Liver (tissue), 8 donors: ENCODE measurements at regions not wholly inside any gene's neighbourhood (a gene's known extent, or its start where the extent isn't known, plus 50 kb on each side); places are given as distances from the start of the nearest gene placed in this dataset.

Experiments
- DNase-seq: peaks from one replicate; pipeline ENCODE4 v3.0.0-alpha.2; 2017; ENCODE audit warnings: low spot score
- H3K27ac ChIP-seq, 2 donors: one replicate each; pipeline ENCODE4 v1.7.0; 2013; ENCODE audit warnings: inconsistent platforms in 2 of 2, low read length in 2 of 2, control low read depth in 1 of 2, low read depth in 1 of 2, mild to moderate bottlenecking in 1 of 2
- H3K27me3 ChIP-seq, 4 donors: one replicate each; pipeline versions ENCODE4 v1.6.1 to v1.7.0; 2013; ENCODE audit warnings: low read length in 3 of 4, inconsistent platforms in 1 of 4, mild to moderate bottlenecking in 1 of 4, moderate library complexity in 1 of 4; ENCODE audit not compliant: control insufficient read depth in 4 of 4, insufficient read depth in 4 of 4
- H3K36me3 ChIP-seq, 4 donors: one replicate each; pipeline versions ENCODE4 v1.6.1 to v1.7.0; 2013; ENCODE audit warnings: low read length in 3 of 4, mild to moderate bottlenecking in 3 of 4, low read depth in 1 of 4, moderate library complexity in 1 of 4; ENCODE audit not compliant: control insufficient read depth in 4 of 4, insufficient read depth in 3 of 4
- H3K4me1 ChIP-seq, 4 donors: one replicate each; pipeline versions ENCODE4 v1.6.1 to v1.7.0; 2013; ENCODE audit warnings: low read length in 3 of 4, mild to moderate bottlenecking in 3 of 4, moderate library complexity in 1 of 4; ENCODE audit not compliant: control insufficient read depth in 4 of 4, insufficient read depth in 4 of 4
- H3K4me3 ChIP-seq, 3 donors: one replicate each; pipeline versions ENCODE4 v1.6.1 to v1.7.0; 2013; ENCODE audit warnings: low read length in 3 of 3, control low read depth in 1 of 3, low read depth in 1 of 3, mild to moderate bottlenecking in 1 of 3
- H3K9ac ChIP-seq, 2 donors: one replicate each; pipeline ENCODE4 v1.7.0; 2013; ENCODE audit warnings: low read length in 2 of 2, mild to moderate bottlenecking in 2 of 2, moderate library complexity in 2 of 2, control low read depth in 1 of 2, low read depth in 1 of 2
- H3K9me3 ChIP-seq, 4 donors: one replicate each; pipeline versions ENCODE4 v1.6.1 to v1.7.0; 2013; ENCODE audit warnings: low read length in 3 of 4; ENCODE audit not compliant: control insufficient read depth in 4 of 4
- ATF3 ChIP-seq: IDR thresholded peaks from 2 replicates; pipeline ENCODE4 v1.6.1; 2016; ENCODE audit warnings: antibody characterized with exemption
- CTCF ChIP-seq: fragments of 150-350 bp; IDR thresholded peaks from 2 replicates; pipeline ENCODE4 v1.5.1; 2017; ENCODE audit warnings: improper control_type of control experiment, low read depth, low read length; ENCODE audit not compliant: missing input control
- EGR1 ChIP-seq, 2 donors: IDR thresholded peaks; 2 replicates each; pipeline ENCODE4 v1.6.1; 2016 to 2018; ENCODE audit warnings: antibody characterized with exemption in 2 of 2, low read depth in 2 of 2
- FOXA1 ChIP-seq: IDR thresholded peaks from 2 replicates; pipeline ENCODE4 v1.6.1; 2016; ENCODE audit warnings: antibody characterized with exemption
- FOXA2 ChIP-seq: IDR thresholded peaks from 2 replicates; pipeline ENCODE4 v1.6.1; 2016; ENCODE audit warnings: antibody characterized with exemption
- GABPA ChIP-seq, 2 donors: IDR thresholded peaks in 1 of 2; conservative IDR thresholded peaks in 1 of 2; 2 replicates each; pipeline ENCODE4 v1.6.1; 2016; ENCODE audit warnings: antibody characterized with exemption in 2 of 2, mild to moderate bottlenecking in 1 of 2, moderate library complexity in 1 of 2
- HNF4G ChIP-seq: IDR thresholded peaks from 2 replicates; pipeline ENCODE4 v1.6.1; 2016; ENCODE audit warnings: antibody characterized with exemption
- JUND ChIP-seq, 2 donors: IDR thresholded peaks; 2 replicates each; pipeline ENCODE4 v1.6.1; 2016; ENCODE audit warnings: antibody characterized with exemption in 2 of 2
- MAX ChIP-seq: IDR thresholded peaks from 2 replicates; pipeline ENCODE4 v1.6.1; 2016; ENCODE audit warnings: antibody characterized with exemption
- NR2F2 ChIP-seq: IDR thresholded peaks from 2 replicates; pipeline ENCODE4 v1.6.1; 2016; ENCODE audit warnings: antibody characterized with exemption
- RAD21 ChIP-seq, 2 donors: IDR thresholded peaks; 2 replicates each; pipeline ENCODE4 v1.6.1; 2016; ENCODE audit warnings: antibody characterized with exemption in 2 of 2, mild to moderate bottlenecking in 2 of 2
- RXRA ChIP-seq, 2 donors: IDR thresholded peaks; 2 replicates each; pipeline ENCODE4 v1.6.1; 2017 to 2018; ENCODE audit warnings: antibody characterized with exemption in 2 of 2, mild to moderate bottlenecking in 1 of 2
- SP1 ChIP-seq: IDR thresholded peaks from 2 replicates; pipeline ENCODE4 v1.6.1; 2018; ENCODE audit warnings: antibody characterized with exemption, mild to moderate bottlenecking
- TAF1 ChIP-seq: conservative IDR thresholded peaks from 2 replicates; pipeline ENCODE4 v1.6.1; 2016; ENCODE audit warnings: antibody characterized with exemption, mild to moderate bottlenecking
- YY1 ChIP-seq: IDR thresholded peaks from 2 replicates; pipeline ENCODE4 v1.6.1; 2016; ENCODE audit warnings: antibody characterized with exemption, mild to moderate bottlenecking
- ZBTB33 ChIP-seq: IDR thresholded peaks from 2 replicates; pipeline ENCODE4 v1.6.1; 2016; ENCODE audit warnings: antibody characterized with exemption
- WGBS: extraction: QIAGEN DNeasy Blood & Tissue Kit; methylation state at CpG from one replicate; pipeline ENCODE4 v1.1.7; 2013; 5-methylcytosine and 5-hydroxymethylcytosine counted together
- donor health status: healthy.
- donor health status: healthy.
- donor health status: healthy.
- donor health status: healthy.
- donor health status: healthy.

- Histone ChIP-seq H3K36me3 (no peaks in the 10 kb centered on the region), H3K27me3 (peaks cover 3 to 20% (median 6%) of the 10 kb centered on the region in 4 donors), H3K4me1 (no peaks in the 10 kb centered on the region), H3K9me3 (no peaks in the 10 kb centered on the region), H3K27ac (no peak overlapping the region), H3K9ac (no peak overlapping the region), H3K4me3 (no peak overlapping the region)
- no peak for TF ChIP-seq TAF1
- TF ChIP-seq ATF3, result no peak
- no peak for TF ChIP-seq MAX
- no peak for TF ChIP-seq CTCF
- TF ChIP-seq YY1, result no peak
- TF ChIP-seq GABPA (IDR thresholded peaks at IDR 0.05 in 1 of 2, conservative IDR thresholded peaks at IDR 0.05 in 1 of 2), result no peak
- TF ChIP-seq FOXA2, result no peak
- no peak for TF ChIP-seq HNF4G
- 68% methylated on average over 2 of the region's 2 CpGs for WGBS
- no peak for DNase-seq
Measured at GRCh38 chr12:113645183-113645582, 173.5 kb upstream of the LHX5 start.

GRCh38 chr12:113643177-113643974, 171.7 kb upstream of the LHX5 start:
- Histone ChIP-seq H3K9ac (no peak overlapping the region), H3K36me3 (no peaks in the 10 kb centered on the region), H3K27me3 (peaks cover 3 to 18% (median 8%) of the 10 kb centered on the region in 4 donors), H3K4me3 (no peak overlapping the region), H3K9me3 (no peaks in the 10 kb centered on the region), H3K4me1 (no peaks in the 10 kb centered on the region), H3K27ac (no peak overlapping the region)
- TF ChIP-seq FOXA1, result no peak
- no peak for TF ChIP-seq HNF4G
- no peak for DNase-seq
- 37% methylated on average over 8 of the region's 8 CpGs for WGBS

GRCh38 chr12:113642672-113643071, 171.0 kb upstream of the LHX5 start:
- Histone ChIP-seq H3K9me3 (no peaks in the 10 kb centered on the region), H3K4me1 (no peaks in the 10 kb centered on the region), H3K4me3 (no peak overlapping the region), H3K27ac (no peak overlapping the region), H3K9ac (no peak overlapping the region), H3K27me3 (peaks cover 3 to 18% (median 8%) of the 10 kb centered on the region in 4 donors), H3K36me3 (no peaks in the 10 kb centered on the region)
- no peak for TF ChIP-seq SP1
- no peak for TF ChIP-seq FOXA1
- TF ChIP-seq JUND (IDR thresholded peaks at IDR 0.05), result no peak
- no peak for TF ChIP-seq GABPA (IDR thresholded peaks at IDR 0.05 in 1 of 2, conservative IDR thresholded peaks at IDR 0.05 in 1 of 2)
- TF ChIP-seq EGR1 (IDR thresholded peaks at IDR 0.05; ENCODE audit: low read depth in 2 of 2), result no peak
- TF ChIP-seq FOXA2, result no peak
- TF ChIP-seq RXRA (IDR thresholded peaks at IDR 0.05), result no peak
- no peak for TF ChIP-seq RAD21 (IDR thresholded peaks at IDR 0.05)
- no peak for TF ChIP-seq ATF3
- TF ChIP-seq NR2F2, result no peak
- TF ChIP-seq ZBTB33, result no peak
- DNase-seq, result no peak
- 43% methylated on average over 2 of the region's 2 CpGs for WGBS
